ENCODE measurements at regions not wholly inside any gene's neighbourhood (a gene's known extent, or its start where the extent isn't known, plus 50 kb on each side); places are given as distances from the start of the nearest gene placed in this dataset.
"Not testable (repeated sequence)": the region's sequence is repeated elsewhere in the genome, so short reads cannot be mapped to it uniquely, and the experiment has no call there.

DNA sequence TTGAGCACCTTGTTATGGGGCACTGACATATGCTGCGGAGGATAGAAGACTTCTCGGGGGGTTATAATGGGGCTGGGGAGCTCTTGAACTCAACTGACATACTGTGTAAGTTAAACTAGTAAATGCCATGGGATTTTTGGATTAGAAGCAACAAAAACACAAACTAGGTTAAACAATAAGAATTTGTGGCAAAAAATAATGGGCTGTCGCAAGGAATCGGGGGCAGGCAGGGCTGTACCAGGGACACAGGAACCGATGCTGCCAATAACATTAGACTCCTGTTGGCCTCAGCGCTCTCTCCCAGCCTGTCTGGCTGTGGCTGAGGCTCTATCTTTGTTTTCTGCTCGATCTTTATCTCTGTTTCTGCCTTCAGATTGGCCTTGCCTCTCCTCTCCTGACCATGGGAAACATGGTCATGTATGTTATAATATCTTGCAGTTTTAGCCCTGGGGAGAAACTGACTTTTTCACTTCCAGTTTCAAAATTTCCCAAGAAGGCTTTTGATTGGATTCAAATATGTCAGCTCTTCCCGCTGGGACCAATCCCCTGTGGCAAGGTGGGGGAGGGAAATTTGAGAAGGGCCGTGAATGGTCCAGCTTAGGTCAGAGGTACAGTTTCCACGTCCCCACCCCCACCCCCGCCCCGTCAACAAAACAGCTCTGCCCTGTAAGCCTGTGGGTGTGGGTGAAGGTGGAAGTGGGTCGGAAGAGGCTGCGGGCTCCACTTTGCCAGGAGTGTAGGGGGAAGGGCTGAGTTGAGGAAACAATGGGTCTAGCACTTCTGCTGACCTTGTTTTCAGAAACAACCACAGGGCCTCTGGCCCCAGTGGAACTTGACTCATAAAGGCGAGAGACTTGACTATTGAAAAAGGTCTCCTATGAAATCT is 161.1 kb upstream of the TBL1XR1 start:
- H3K27ac ChIP-seq, result peak overlapping the region; percentile 94
- TF ChIP-seq ZFX (IDR thresholded peaks at IDR 0.05), result no peak
- TF ChIP-seq, protein P1, sequence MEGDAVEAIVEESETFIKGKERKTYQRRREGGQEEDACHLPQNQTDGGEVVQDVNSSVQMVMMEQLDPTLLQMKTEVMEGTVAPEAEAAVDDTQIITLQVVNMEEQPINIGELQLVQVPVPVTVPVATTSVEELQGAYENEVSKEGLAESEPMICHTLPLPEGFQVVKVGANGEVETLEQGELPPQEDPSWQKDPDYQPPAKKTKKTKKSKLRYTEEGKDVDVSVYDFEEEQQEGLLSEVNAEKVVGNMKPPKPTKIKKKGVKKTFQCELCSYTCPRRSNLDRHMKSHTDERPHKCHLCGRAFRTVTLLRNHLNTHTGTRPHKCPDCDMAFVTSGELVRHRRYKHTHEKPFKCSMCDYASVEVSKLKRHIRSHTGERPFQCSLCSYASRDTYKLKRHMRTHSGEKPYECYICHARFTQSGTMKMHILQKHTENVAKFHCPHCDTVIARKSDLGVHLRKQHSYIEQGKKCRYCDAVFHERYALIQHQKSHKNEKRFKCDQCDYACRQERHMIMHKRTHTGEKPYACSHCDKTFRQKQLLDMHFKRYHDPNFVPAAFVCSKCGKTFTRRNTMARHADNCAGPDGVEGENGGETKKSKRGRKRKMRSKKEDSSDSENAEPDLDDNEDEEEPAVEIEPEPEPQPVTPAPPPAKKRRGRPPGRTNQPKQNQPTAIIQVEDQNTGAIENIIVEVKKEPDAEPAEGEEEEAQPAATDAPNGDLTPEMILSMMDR (conservative IDR thresholded peaks at IDR 0.05), result no peak

DNA sequence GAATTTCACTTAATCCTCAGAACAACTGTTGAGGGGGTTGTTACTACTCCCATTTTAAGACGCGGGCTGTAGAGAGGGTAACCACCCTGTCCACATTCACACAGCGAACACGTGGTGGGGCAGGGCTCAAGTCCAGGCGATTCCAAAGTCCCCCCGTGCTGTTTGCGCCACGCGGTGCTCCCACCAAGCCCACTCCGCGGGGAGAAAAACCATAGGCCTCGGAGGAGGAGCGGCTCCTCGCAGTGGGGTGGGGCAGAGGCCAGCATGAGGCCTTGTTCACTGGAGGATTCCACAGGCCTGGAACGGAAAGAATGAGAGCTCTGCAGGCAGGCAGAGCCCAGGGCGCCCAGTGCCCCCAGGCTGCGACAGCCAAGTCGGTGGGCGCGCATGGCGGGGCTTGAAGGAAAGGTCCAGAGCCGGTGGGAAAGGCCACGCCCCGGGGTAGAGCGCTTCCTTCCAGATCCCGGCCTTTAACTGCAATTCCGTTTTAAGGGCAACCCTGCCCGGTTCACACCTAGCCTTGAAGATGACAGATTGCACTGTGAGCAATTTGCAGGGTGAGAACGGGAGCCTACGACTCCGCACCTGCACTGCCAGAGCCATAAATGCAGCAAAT is 161.8 kb upstream of the TBL1XR1 start:
- TF ChIP-seq ZFX (IDR thresholded peaks at IDR 0.05), result peak; percentile 75; the same call in 1 of the 2 replicates
- TF ChIP-seq, protein P1 (conservative IDR thresholded peaks at IDR 0.05), result no peak

DNA sequence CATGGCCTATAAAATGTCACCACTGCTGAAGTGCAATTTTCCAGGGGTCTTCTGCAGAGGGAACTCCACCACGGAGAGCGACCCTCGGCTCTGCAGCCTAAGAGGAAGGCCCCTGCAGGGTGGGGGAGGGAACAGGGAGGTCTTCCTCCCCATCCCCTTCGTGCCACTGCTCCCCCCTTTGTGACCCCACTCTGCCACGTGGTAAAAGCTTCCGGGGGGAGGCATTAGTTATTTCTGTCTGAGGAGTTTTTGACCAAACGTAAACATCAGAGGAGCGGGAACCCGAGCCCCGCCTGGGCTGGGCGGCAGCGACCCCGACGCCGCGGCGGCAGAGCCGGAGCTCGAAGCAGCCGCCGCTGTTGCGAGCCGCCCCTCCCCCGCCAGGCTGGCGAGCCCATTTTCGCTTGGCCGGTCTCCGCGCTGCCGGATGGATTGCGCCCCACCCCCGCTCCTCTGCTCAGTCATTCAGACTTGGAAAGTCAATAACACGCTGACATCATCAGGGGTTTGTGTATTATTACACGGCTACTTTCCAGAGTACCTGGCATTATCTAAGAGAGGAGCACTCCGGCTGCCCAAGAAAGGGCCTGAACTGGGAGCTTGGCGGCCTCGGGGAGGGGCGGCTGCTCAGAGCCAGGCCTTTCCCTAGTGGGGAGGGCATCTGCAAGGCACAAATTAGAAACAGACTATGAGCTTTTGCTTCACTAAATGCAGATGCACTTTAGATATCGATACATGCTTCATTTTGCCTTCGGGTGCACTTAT is 162.5 kb upstream of the TBL1XR1 start:
- peak overlapping the region; percentile 94 for H3K27ac ChIP-seq
- no peak for TF ChIP-seq ZFX (IDR thresholded peaks at IDR 0.05)
- TF ChIP-seq, protein P1 (conservative IDR thresholded peaks at IDR 0.05), result no peak

More for the DNA sequence above, 161.8 kb upstream of the TBL1XR1 start:
- peak overlapping the region; percentile 94 for H3K27ac ChIP-seq

DNA sequence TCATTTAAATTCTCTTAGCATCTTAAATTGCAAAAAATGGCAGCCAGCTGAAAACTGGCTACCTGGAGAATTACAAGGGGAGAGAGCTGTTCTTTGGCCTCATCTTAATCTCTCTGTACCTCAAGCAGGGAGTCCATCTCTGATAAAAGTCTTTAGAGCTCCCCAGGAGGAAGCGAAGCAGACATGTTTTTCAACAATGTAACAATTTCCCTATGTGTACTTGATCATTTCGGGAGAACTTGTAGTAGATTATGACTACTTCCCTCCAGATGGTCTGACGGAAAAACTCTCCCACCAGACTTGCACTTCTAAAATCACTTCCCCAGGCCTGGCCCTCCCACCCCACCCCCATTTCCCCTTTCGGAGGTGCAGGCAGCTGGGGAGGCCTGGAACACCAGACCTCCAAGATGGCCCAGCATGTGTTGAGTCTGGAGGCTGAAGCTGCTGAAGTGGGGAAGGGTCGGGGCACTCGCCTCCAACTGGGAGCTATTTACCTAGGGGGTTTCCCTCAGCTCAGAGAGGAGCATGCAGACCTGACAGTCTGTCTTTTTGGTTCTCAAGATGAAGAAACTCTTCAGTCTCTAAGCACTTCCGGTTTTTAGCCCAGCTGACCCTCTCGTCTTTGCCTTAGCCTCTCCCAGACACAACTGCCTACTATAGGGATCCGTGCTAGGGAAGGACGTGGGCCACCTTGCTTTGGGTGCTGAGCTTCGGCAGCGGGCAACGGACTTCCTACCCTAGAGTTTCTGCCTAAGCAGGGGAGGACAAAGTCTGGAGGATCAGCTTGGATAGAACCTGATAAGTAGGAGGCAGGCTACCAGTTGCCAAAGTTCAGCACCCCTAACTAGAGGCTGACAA is 164.0 kb upstream of the TBL1XR1 start:
- TF ChIP-seq, protein P1 (conservative IDR thresholded peaks at IDR 0.05), result no peak
- TF ChIP-seq ZFX (IDR thresholded peaks at IDR 0.05), result no peak
- H3K27ac ChIP-seq, result peak overlapping the region; percentile 94

DNA sequence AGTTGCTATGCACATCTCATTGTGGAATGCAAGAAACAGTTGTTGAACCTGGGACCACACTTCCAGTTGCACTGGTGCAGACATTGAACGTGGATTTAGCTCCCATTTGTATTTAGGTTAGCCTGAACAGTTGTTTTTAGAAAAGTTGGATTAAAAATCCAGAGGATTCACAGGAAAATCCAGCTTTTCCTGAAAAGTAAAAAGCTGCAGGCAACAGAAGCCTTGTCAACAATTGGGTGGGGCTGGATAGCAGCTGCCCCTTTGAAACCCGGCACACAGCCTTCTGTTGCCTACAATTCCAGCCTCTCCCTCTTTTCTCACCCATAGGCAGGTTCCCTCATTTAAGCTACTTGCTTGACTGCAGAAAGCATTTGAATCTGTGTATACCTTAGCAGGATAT is 165.3 kb upstream of the TBL1XR1 start:
- H3K27ac ChIP-seq, result no peak overlapping the region
- TF ChIP-seq ZFX (IDR thresholded peaks at IDR 0.05), result no peak
- TF ChIP-seq, protein P1 (conservative IDR thresholded peaks at IDR 0.05), result no peak

DNA sequence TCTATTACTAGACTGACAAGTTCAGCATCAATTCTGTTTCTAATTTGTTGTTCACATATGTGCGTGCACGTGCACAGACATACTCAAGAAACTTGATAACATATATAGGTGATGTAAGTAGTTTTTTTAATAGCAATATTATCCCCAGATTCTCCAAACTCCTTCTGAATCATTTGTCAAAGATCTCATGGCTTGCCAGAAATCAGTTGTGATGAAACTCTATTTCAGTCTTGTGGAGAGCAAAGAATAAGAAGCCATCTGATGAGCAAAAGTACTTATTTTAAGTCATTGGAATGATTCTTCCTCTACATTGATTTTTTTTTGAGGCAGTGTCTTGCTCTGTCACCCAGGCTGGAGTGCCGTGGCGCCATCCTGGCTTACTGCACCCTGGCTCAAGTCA is 167.0 kb upstream of the TBL1XR1 start:
- no peak for TF ChIP-seq ZFX (IDR thresholded peaks at IDR 0.05)
- TF ChIP-seq, protein P1 (conservative IDR thresholded peaks at IDR 0.05), result no peak
- H3K27ac ChIP-seq, result no peak overlapping the region; the same call in 1 of the 2 replicates

DNA sequence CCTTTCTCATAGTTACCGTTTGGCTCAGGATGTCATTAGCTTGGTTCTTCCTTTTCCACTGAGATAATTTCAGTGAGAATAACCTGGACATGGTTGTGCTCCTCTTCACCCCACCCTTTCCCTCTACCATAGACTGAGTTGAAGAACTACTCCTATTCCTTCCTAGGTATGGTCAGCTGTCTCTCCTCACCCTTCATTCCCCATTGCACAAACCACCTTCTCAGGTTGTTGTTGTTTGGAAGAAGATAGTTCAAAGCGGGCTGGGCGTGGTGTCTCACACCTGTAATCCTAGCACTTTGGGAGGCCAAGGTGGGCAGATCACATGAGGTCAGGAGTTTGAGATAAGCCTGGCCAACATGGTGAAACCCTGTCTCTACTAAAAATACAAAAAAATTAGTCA is 168.0 kb upstream of the TBL1XR1 start:
- H3K27ac ChIP-seq, result not testable (repeated sequence)

All from C4-2B (cell line).